KBM-7 (cell line): ENCODE measurements at regions not wholly inside any gene's neighbourhood (a gene's known extent, or its start where the extent isn't known, plus 50 kb on each side); places are given as distances from the start of the nearest gene placed in this dataset.
"Not testable (repeated sequence)": the region's sequence is repeated elsewhere in the genome, so short reads cannot be mapped to it uniquely, and the experiment has no call there.

ENCODE experiments used
- DNase-seq: peaks from one replicate; pipeline ENCODE4 v3.0.0-alpha.2; 2015
- in situ Hi-C: fragments of 300-500 bp; cut with MboI; formaldehyde crosslinking; loops from 2 replicates; pipeline ENCODE4 v1.14.3; 2020; ENCODE audit warnings: low sequenced_read_pairs, low pct_unique_long_range_greater_than_20kb, mixed read lengths

- in situ Hi-C loops = no loop called here
- no peak for DNase-seq
These were observed 796.2 kb downstream of the SLITRK1 start for GRCh38 chr13:83086088-83086487.

GRCh38 chr13:83085186-83085900 lies 796.9 kb downstream of the SLITRK1 start:
- DNase-seq = no peak
- in situ Hi-C loops = no loop called here

GRCh38 chr13:83077499-83077898 lies 804.8 kb downstream of the SLITRK1 start:
- DNase-seq = no peak

GRCh38 chr13:83073930-83074329 lies 808.3 kb downstream of the SLITRK1 start:
- in situ Hi-C loops, DNase-seq: not testable (repeated sequence)

More at GRCh38 chr13:83077499-83077898, 804.8 kb downstream of the SLITRK1 start:
- in situ Hi-C loops = no loop called here

- in situ Hi-C loops = no loop called here
- no peak for DNase-seq
These were observed 817.2 kb downstream of the SLITRK1 start for GRCh38 chr13:83065108-83065507.

- in situ Hi-C loops = no loop called here
- DNase-seq = no peak
These were observed 825.2 kb downstream of the SLITRK1 start for GRCh38 chr13:83057119-83057518.

- in situ Hi-C loops = no loop called here
- DNase-seq = no peak
These were observed 826.0 kb downstream of the SLITRK1 start for GRCh38 chr13:83056269-83056668.

- DNase-seq = no peak
- in situ Hi-C loops = no loop called here
These were observed 833.9 kb downstream of the SLITRK1 start for GRCh38 chr13:83048419-83048818.

GRCh38 chr13:83024955-83025594 lies 857.2 kb downstream of the SLITRK1 start:
- DNase-seq = no peak
- in situ Hi-C loops = no loop called here

GRCh38 chr13:83024232-83024631 lies 858.0 kb downstream of the SLITRK1 start:
- DNase-seq = no peak
- in situ Hi-C loops = no loop called here

GRCh38 chr13:83019986-83020385 lies 862.3 kb downstream of the SLITRK1 start:
- in situ Hi-C loops = no loop called here
- no peak for DNase-seq

GRCh38 chr13:83009987-83010386 lies 872.3 kb downstream of the SLITRK1 start:
- in situ Hi-C loops = no loop called here
- DNase-seq = no peak

GRCh38 chr13:83008212-83008929 lies 873.9 kb downstream of the SLITRK1 start:
- in situ Hi-C loops = no loop called here

GRCh38 chr13:83007226-83007625 lies 875.0 kb downstream of the SLITRK1 start:
- in situ Hi-C loops = no loop called here
- peak; percentile 43 for DNase-seq

More at GRCh38 chr13:83008212-83008929, 873.9 kb downstream of the SLITRK1 start:
- no peak for DNase-seq

GRCh38 chr13:83003185-83003584 lies 879.1 kb downstream of the SLITRK1 start:
- in situ Hi-C loops = no loop called here
- DNase-seq = no peak

- no peak for DNase-seq
- in situ Hi-C loops = no loop called here
These were observed 888.9 kb downstream of the SLITRK1 start for GRCh38 chr13:82993417-82993816.

- no peak for DNase-seq
- in situ Hi-C loops = no loop called here
These were observed 905.8 kb downstream of the SLITRK1 start for GRCh38 chr13:82976499-82976898.

- in situ Hi-C loops = no loop called here
- no peak for DNase-seq
These were observed 918.8 kb downstream of the SLITRK1 start for GRCh38 chr13:82963226-82964099.

- in situ Hi-C loops = no loop called here
- no peak for DNase-seq
These were observed 919.9 kb downstream of the SLITRK1 start for GRCh38 chr13:82962397-82962796.
